SK-N-SH treated with all-trans-retinoic acid at 6 μM for 48 hours (cell line): ENCODE measurements at regions not wholly inside any gene's neighbourhood (a gene's known extent, or its start where the extent isn't known, plus 50 kb on each side); places are given as distances from the start of the nearest gene placed in this dataset.

Experiments
- ATAC-seq: fragments of 200-7000 bp; cut with Tn5 transposase; 3 replicates; pipeline ENCODE4 v1.9.1; 2020; ENCODE audit warnings: mild to moderate bottlenecking, moderate library complexity
- ARNTL ChIP-seq: fragments of 450-650 bp; formaldehyde crosslinking; IDR thresholded peaks from 2 replicates; pipeline ENCODE4 v1.5.0; 2020; ENCODE audit warnings: low read depth, mild to moderate bottlenecking, moderate library complexity, borderline replicate concordance
- BACH2 ChIP-seq: fragments of 250-450 bp; sonication (Bioruptor Pico); IDR thresholded peaks from 2 replicates; pipeline ENCODE4 v1.9.0; 2021; ENCODE audit warnings: mild to moderate bottlenecking, borderline replicate concordance
- CSDC2 ChIP-seq: fragments of 250-450 bp; sonication (Bioruptor Pico); IDR thresholded peaks from 2 replicates; pipeline ENCODE4 v1.5.0; 2020; ENCODE audit warnings: mild to moderate bottlenecking, moderate library complexity
- CSRNP3 ChIP-seq: fragments of 250-450 bp; sonication (Bioruptor Pico); IDR thresholded peaks from 2 replicates; pipeline ENCODE4 v1.5.1; 2021; ENCODE audit warnings: mild to moderate bottlenecking, moderate library complexity
- ESRRG ChIP-seq: fragments of 250-450 bp; sonication (Bioruptor Pico); IDR thresholded peaks from 2 replicates; pipeline ENCODE4 v1.6.1; 2021; ENCODE audit warnings: mild to moderate bottlenecking
- OSR1 ChIP-seq: fragments of 250-450 bp; sonication (Bioruptor Pico); IDR thresholded peaks from 2 replicates; pipeline ENCODE4 v1.8.0; 2022; ENCODE audit warnings: moderate library complexity, mild to moderate bottlenecking, inconsistent platforms
- PATZ1 ChIP-seq: fragments of 250-450 bp; sonication (Bioruptor Pico); IDR thresholded peaks from 2 replicates; pipeline ENCODE4 v1.8.0; 2020; ENCODE audit warnings: mild to moderate bottlenecking, moderate library complexity, borderline replicate concordance
- POU6F1 ChIP-seq: fragments of 250-450 bp; sonication (Bioruptor Pico); IDR thresholded peaks from 2 replicates; pipeline ENCODE4 v1.8.0; 2021; ENCODE audit warnings: low read depth, mild to moderate bottlenecking, moderate library complexity, borderline replicate concordance
- PPARA ChIP-seq: fragments of 250-450 bp; sonication (Bioruptor Pico); IDR thresholded peaks from 2 replicates; pipeline ENCODE4 v1.5.0; 2020; ENCODE audit warnings: mild to moderate bottlenecking, borderline replicate concordance
- RARB ChIP-seq: fragments of 250-450 bp; sonication (Bioruptor Pico); IDR thresholded peaks from 2 replicates; pipeline ENCODE4 v1.8.0; 2021; ENCODE audit warnings: mild to moderate bottlenecking, moderate library complexity
- SNAI2 ChIP-seq: fragments of 250-450 bp; sonication (Bioruptor Pico); IDR thresholded peaks from 2 replicates; pipeline ENCODE4 v1.5.0; 2020; ENCODE audit warnings: mild to moderate bottlenecking, moderate library complexity
- TOX ChIP-seq: fragments of 250-450 bp; sonication (Bioruptor Pico); IDR thresholded peaks from 2 replicates; pipeline ENCODE4 v1.8.0; 2021; ENCODE audit warnings: mild to moderate bottlenecking, moderate library complexity, borderline replicate concordance
- TSHZ2 ChIP-seq: fragments of 250-450 bp; sonication (Bioruptor Pico); IDR thresholded peaks from 2 replicates; pipeline ENCODE4 v1.5.0; 2020; ENCODE audit warnings: mild to moderate bottlenecking, moderate library complexity
- ZC3H10 ChIP-seq: fragments of 250-450 bp; sonication (Bioruptor Pico); IDR thresholded peaks from 2 replicates; pipeline ENCODE4 v1.5.1; 2021; ENCODE audit warnings: mild to moderate bottlenecking, moderate library complexity
- ZFP3 ChIP-seq: fragments of 250-450 bp; sonication (Bioruptor Pico); IDR thresholded peaks from 2 replicates; pipeline ENCODE4 v1.5.0; 2020; ENCODE audit warnings: mild to moderate bottlenecking, moderate library complexity
- ZNF565 ChIP-seq: fragments of 450-650 bp; formaldehyde crosslinking; conservative IDR thresholded peaks from 2 replicates; pipeline ENCODE4 v1.5.0; 2020; ENCODE audit warnings: low read depth, mild to moderate bottlenecking, moderate library complexity
- ZNF70 ChIP-seq: fragments of 450-650 bp; formaldehyde crosslinking; IDR thresholded peaks from 2 replicates; pipeline ENCODE4 v1.5.0; 2020; ENCODE audit warnings: mild to moderate bottlenecking, moderate library complexity
- ZNF8 ChIP-seq: fragments of 450-650 bp; formaldehyde crosslinking; IDR thresholded peaks from 2 replicates; pipeline ENCODE4 v1.5.0; 2020; ENCODE audit warnings: mild to moderate bottlenecking, moderate library complexity

GRCh38 chr2:8630676-8631464, 51.0 kb upstream of the ID2 start:
- no peak for ATAC-seq
- TF ChIP-seq ZNF70 (CRISPR knock-in tag) (no peak), ARNTL (CRISPR knock-in tag) (no peak), CSRNP3 (CRISPR knock-in tag) (no peak), SNAI2 (no peak), ESRRG (CRISPR knock-in tag) (no peak), ZFP3 (no peak), ZNF565 (CRISPR knock-in tag) (no peak), ZC3H10 (CRISPR knock-in tag) (no peak), RARB (CRISPR knock-in tag) (no peak), OSR1 (no peak), PATZ1 (CRISPR knock-in tag) (no peak), TSHZ2 (CRISPR knock-in tag) (no peak), CSDC2 (no peak), PPARA (CRISPR knock-in tag) (no peak), ZNF8 (CRISPR knock-in tag) (no peak)

- no peak for ATAC-seq
- TF ChIP-seq SNAI2 (no peak), POU6F1 (CRISPR knock-in tag) (no peak), ZNF8 (CRISPR knock-in tag) (no peak), TOX (CRISPR knock-in tag) (no peak), BACH2 (CRISPR knock-in tag) (no peak)
Observed at GRCh38 chr2:8631465-8632005, 50.3 kb upstream of the ID2 start.
